Spinal cord (tissue), 9 donors: ENCODE measurements at regions not wholly inside any gene's neighbourhood (a gene's known extent, or its start where the extent isn't known, plus 50 kb on each side); places are given as distances from the start of the nearest gene placed in this dataset.

Source experiments
- DNase-seq, 6 donors: peaks; one replicate each; pipeline versions ENCODE4 v3.0.0 to v3.0.0-alpha.2; 2013 to 2015; ENCODE audit warnings: low spot score in 6 of 6, low read depth in 4 of 6
- H3K27ac ChIP-seq: one replicate; pipeline ENCODE4 v1.5.1; 2013; ENCODE audit warnings: low read depth, low read length, control low read depth
- H3K27me3 ChIP-seq: one replicate; pipeline ENCODE4 v1.6.1; 2013; ENCODE audit warnings: low read length; ENCODE audit not compliant: control insufficient read depth, insufficient read depth
- H3K36me3 ChIP-seq: one replicate; pipeline ENCODE4 v1.6.1; 2013; ENCODE audit warnings: low read length; ENCODE audit not compliant: control insufficient read depth, insufficient read depth
- H3K4me1 ChIP-seq: one replicate; pipeline ENCODE4 v1.6.1; 2013; ENCODE audit warnings: low read length; ENCODE audit not compliant: control insufficient read depth, insufficient read depth
- H3K4me3 ChIP-seq: one replicate; pipeline ENCODE4 v1.5.1; 2013; ENCODE audit warnings: low read depth, low read length, control low read depth
- H3K9me3 ChIP-seq: one replicate; pipeline ENCODE4 v1.6.1; 2013; ENCODE audit warnings: low read length; ENCODE audit not compliant: control insufficient read depth, insufficient read depth
- WGBS: methylation state at CpG from one replicate; pipeline ENCODE4 v1.1.5; 2013; ENCODE audit warnings: missing lambda C conversion rate; ENCODE audit not compliant: insufficient coverage; 5-methylcytosine and 5-hydroxymethylcytosine counted together
- donor health status: healthy.

GRCh38 chr16:82331397-82331796 lies 161.4 kb upstream of the MPHOSPH6 start:
- 94% methylated on average over 2 of the region's 3 CpGs for WGBS

DNA sequence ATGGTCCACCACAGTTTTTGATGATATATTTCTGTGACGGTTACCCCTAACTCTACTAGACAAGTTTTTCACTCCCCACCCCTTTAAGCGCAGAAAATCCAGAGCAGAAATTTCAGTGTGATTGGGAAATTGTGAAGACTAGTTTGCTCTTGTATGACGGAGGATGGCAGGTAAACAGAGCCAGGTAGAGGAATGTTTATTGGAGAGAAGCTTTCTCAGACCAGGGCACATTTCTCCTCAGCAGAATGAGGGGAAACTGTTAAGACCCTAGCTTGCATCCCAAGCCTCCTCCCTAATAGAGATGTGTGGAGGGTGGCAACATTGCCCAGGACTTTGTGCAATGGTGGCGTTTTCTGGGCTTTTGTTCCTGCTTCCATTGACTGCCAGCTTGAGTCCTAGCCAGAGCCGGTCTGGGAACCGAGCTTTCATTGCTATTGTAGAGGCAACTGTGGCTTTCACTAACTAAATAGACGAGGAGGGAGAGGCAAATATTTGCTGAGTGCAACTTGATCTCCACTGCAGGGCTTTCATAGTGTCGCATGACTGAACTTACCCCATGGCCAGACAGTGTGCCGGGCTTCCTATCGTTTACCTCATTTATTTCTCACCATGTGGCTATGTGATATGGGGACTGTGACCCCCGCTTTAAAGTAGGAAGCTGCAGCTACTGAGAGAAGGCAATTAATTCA lies 159.6 kb upstream of the MPHOSPH6 start:
- Histone ChIP-seq H3K27me3 (no peaks in the 10 kb centered on the region), H3K4me1 (peaks cover 4% of the 10 kb centered on the region), H3K4me3 (no peak overlapping the region), H3K36me3 (no peaks in the 10 kb centered on the region), H3K27ac (no peak overlapping the region), H3K9me3 (no peaks in the 10 kb centered on the region)
- WGBS, result 25% methylated on average over 3 of the region's 11 CpGs
- peak in 4 of 6 donors; percentile 15 to 80 (median 45) for DNase-seq

More at GRCh38 chr16:82331397-82331796, 161.4 kb upstream of the MPHOSPH6 start:
- no peaks in the 10 kb centered on the region for H3K27me3 ChIP-seq
- peaks cover 4% of the 10 kb centered on the region for H3K4me1 ChIP-seq
- no peak for DNase-seq
- no peaks in the 10 kb centered on the region for H3K9me3 ChIP-seq
- H3K4me3 ChIP-seq, result no peak overlapping the region
- H3K36me3 ChIP-seq, result no peaks in the 10 kb centered on the region
- no peak overlapping the region for H3K27ac ChIP-seq

GRCh38 chr16:82328881-82329469 lies 159.0 kb upstream of the MPHOSPH6 start:
- Histone ChIP-seq H3K36me3 (no peaks in the 10 kb centered on the region), H3K9me3 (peaks cover 2% of the 10 kb centered on the region), H3K27me3 (no peaks in the 10 kb centered on the region), H3K27ac (no peak overlapping the region), H3K4me3 (no peak overlapping the region), H3K4me1 (peaks cover 4% of the 10 kb centered on the region)
- peak in 1 of 6 donors; percentile 41 for DNase-seq
- WGBS, result 46% methylated on average over 2 of the region's 5 CpGs

GRCh38 chr16:82323171-82323570 lies 153.1 kb upstream of the MPHOSPH6 start:
- Histone ChIP-seq H3K27ac (no peak overlapping the region), H3K27me3 (no peaks in the 10 kb centered on the region), H3K9me3 (peaks cover 10% of the 10 kb centered on the region), H3K4me3 (no peak overlapping the region), H3K36me3 (no peaks in the 10 kb centered on the region), H3K4me1 (no peaks in the 10 kb centered on the region)
- DNase-seq, result no peak
- WGBS, result no CpG with 5 or more reads among the region's 2 CpGs

DNA sequence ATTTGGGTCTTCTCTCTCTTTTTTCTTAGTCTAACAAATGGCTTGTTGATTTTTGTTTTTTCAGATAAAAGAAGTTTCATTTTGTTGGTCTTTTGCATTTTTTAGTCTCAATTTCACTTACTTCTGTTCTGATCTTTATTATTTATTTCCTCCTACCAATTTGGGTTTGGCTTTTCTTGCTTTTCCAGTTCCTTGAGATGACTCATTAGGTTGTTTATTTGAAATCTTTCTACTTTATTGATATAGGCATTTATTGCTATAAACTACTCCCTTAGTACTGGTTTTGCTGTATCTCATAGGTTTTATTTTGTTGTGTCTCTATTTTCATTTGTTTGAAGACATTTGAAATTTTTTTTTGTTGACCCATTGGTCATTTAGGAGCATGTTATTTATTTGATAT lies 152.2 kb upstream of the MPHOSPH6 start:
- Histone ChIP-seq H3K27me3 (no peaks in the 10 kb centered on the region), H3K9me3 (peaks cover 10% of the 10 kb centered on the region), H3K36me3 (no peaks in the 10 kb centered on the region), H3K27ac (no peak overlapping the region), H3K4me1 (no peaks in the 10 kb centered on the region), H3K4me3 (no peak overlapping the region)
- DNase-seq, result no peak

- H3K36me3 ChIP-seq, result no peaks in the 10 kb centered on the region
- no peaks in the 10 kb centered on the region for H3K27me3 ChIP-seq
- no peak overlapping the region for H3K27ac ChIP-seq
- no peak overlapping the region for H3K4me3 ChIP-seq
- no peaks in the 10 kb centered on the region for H3K4me1 ChIP-seq
- peaks cover 8% of the 10 kb centered on the region for H3K9me3 ChIP-seq
- WGBS, result no CpG with 5 or more reads among the region's 1 CpG
- no peak for DNase-seq
Measured at GRCh38 chr16:82319038-82319437, 149.0 kb upstream of the MPHOSPH6 start.

DNA sequence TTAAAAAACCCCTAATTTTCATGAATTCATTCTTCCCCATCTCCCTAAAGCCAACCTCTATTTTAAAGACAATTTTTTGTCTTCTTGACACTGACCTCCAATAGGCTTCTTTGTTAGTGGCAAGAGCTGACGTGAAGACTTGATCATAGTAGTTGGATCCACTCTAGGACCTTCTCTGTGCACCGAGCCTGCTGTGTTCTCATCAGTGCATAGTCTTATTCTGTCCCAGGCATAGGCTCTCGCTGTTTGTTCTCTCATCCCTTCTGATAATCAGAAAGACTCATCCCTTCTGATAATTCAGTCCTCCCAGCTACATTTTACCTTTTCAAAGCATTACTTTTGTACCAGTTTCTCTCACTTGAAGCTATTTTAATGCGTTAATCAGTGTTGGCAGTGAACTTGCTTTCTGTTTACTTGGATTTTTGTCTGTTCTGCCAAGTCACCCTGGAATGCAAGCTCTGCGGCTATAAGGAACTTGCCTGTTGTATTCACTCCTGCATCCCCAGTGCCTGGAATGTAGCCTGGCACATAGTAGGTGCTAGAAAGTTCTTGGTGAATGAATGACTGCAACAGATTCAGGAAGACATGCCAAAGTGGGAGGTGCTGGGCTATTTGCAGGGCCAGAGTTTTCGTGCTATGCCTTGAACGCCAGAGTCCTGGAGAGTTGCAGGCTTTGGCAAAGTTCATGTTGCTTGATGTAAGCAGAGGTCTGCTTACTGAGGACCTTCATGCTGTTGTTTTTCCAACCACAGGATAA lies 147.6 kb upstream of the MPHOSPH6 start:
- H3K27ac ChIP-seq, result no peak overlapping the region
- H3K36me3 ChIP-seq, result no peaks in the 10 kb centered on the region
- no peaks in the 10 kb centered on the region for H3K4me1 ChIP-seq
- H3K9me3 ChIP-seq, result peaks cover under 1% of the 10 kb centered on the region
- 64% methylated on average over 5 of the region's 7 CpGs for WGBS
- no peaks in the 10 kb centered on the region for H3K27me3 ChIP-seq
- no peak overlapping the region for H3K4me3 ChIP-seq
- DNase-seq, result peak in 1 of 6 donors; percentile 63

GRCh38 chr16:82313754-82314153 lies 143.7 kb upstream of the MPHOSPH6 start:
- Histone ChIP-seq H3K27me3 (no peaks in the 10 kb centered on the region), H3K4me1 (no peaks in the 10 kb centered on the region), H3K27ac (no peak overlapping the region), H3K36me3 (no peaks in the 10 kb centered on the region), H3K4me3 (no peak overlapping the region), H3K9me3 (no peaks in the 10 kb centered on the region)
- DNase-seq, result no peak
- WGBS, result no CpG with 5 or more reads among the region's 1 CpG

GRCh38 chr16:82311528-82311927 lies 141.5 kb upstream of the MPHOSPH6 start:
- no peak overlapping the region for H3K4me3 ChIP-seq
- DNase-seq, result no peak
- H3K27me3 ChIP-seq, result no peaks in the 10 kb centered on the region
- no peaks in the 10 kb centered on the region for H3K4me1 ChIP-seq
- no peaks in the 10 kb centered on the region for H3K9me3 ChIP-seq
- 97% methylated on average over 5 of the region's 5 CpGs for WGBS
- H3K27ac ChIP-seq, result no peak overlapping the region
- no peaks in the 10 kb centered on the region for H3K36me3 ChIP-seq
